Peyer's patch (tissue), 4 donors: ENCODE measurements at regions not wholly inside any gene's neighbourhood (a gene's known extent, or its start where the extent isn't known, plus 50 kb on each side); places are given as distances from the start of the nearest gene placed in this dataset.

Source experiments
- POLR2A ChIP-seq, 2 donors: fragments of 450-650 bp; IDR thresholded peaks; one replicate each; pipeline ENCODE4 v1.5.1; 2017; ENCODE audit warnings: antibody characterized with exemption in 2 of 2, mild to moderate bottlenecking in 2 of 2, moderate library complexity in 2 of 2
- TF ChIP-seq, protein P1 (sequence below), 6 experiments: fragments of 450-650 bp in 4 of 6; fragments of 200-600 bp in 2 of 6; sonication (generic) in 1 of 6; IDR thresholded peaks; one replicate each; pipeline ENCODE4 v1.5.1; 2017 to 2019; ENCODE audit warnings: antibody characterized with exemption in 6 of 6, mild to moderate bottlenecking in 3 of 6, moderate library complexity in 1 of 6

DNA sequence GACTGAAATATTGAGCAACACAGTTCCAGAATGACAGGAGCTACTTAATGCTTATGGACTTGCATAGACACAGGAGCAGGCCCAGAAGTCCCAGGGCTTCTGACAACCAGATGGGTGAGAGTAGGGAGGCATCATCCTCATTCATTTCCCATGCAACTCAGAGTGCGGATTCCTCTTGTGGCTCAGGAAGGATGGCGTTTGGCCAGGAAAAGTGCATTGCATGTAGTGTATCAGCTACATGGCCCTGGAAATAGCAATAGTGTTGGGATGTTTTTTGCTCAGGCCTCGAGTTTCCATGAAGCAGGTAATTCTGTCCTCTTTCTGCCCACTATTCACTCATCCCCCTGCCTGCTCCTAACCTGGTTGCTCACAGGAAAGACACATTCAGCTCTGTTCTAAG lies 136.6 kb downstream of the PDGFRA start:
- TF ChIP-seq, protein P1, sequence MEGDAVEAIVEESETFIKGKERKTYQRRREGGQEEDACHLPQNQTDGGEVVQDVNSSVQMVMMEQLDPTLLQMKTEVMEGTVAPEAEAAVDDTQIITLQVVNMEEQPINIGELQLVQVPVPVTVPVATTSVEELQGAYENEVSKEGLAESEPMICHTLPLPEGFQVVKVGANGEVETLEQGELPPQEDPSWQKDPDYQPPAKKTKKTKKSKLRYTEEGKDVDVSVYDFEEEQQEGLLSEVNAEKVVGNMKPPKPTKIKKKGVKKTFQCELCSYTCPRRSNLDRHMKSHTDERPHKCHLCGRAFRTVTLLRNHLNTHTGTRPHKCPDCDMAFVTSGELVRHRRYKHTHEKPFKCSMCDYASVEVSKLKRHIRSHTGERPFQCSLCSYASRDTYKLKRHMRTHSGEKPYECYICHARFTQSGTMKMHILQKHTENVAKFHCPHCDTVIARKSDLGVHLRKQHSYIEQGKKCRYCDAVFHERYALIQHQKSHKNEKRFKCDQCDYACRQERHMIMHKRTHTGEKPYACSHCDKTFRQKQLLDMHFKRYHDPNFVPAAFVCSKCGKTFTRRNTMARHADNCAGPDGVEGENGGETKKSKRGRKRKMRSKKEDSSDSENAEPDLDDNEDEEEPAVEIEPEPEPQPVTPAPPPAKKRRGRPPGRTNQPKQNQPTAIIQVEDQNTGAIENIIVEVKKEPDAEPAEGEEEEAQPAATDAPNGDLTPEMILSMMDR (IDR thresholded peaks at IDR 0.05), result no peak
- TF ChIP-seq POLR2A (IDR thresholded peaks at IDR 0.05), result no peak
